Lung microvascular endothelial cell (primary cell): ENCODE measurements at regions not wholly inside any gene's neighbourhood (a gene's known extent, or its start where the extent isn't known, plus 50 kb on each side); places are given as distances from the start of the nearest gene placed in this dataset.
"Not testable (repeated sequence)": the region's sequence is repeated elsewhere in the genome, so short reads cannot be mapped to it uniquely, and the experiment has no call there.

Source experiments
- DNase-seq, 2 donors: peaks; one replicate each; pipeline versions ENCODE4 v3.0.0 to v3.0.0-alpha.2; 2010; ENCODE audit warnings: low read depth in 2 of 2

GRCh38 chr18:1658908-1659566 lies 754.4 kb downstream of the ADCYAP1 start:
- no peak for DNase-seq

GRCh38 chr18:1663879-1664705 lies 759.4 kb downstream of the ADCYAP1 start:
- peak; percentile 28 to 38 for DNase-seq

GRCh38 chr18:1665079-1665478 lies 760.4 kb downstream of the ADCYAP1 start:
- DNase-seq: no peak

GRCh38 chr18:1668279-1668678 lies 763.6 kb downstream of the ADCYAP1 start:
- no peak for DNase-seq

DNA sequence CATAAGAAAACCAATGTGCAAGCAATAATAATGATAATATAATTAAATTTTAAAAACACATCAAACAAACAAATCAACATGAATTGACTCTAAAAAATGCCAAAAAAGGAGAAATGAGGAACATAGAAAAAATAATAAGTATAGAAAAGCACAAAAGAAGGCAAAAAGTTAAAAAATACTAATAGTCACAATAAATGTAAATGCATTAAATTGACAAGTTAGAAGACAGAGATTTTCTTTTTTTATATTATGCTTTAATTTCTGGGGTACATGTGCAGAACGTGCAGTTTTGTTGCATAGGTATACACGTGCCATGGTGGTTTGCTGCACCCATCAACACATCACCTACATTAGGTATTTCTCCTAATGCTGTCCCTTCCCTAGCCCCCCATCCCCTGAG lies 767.0 kb downstream of the ADCYAP1 start:
- DNase-seq: not testable (repeated sequence)

- DNase-seq: no peak
Measured at GRCh38 chr18:1676387-1676786, 771.7 kb downstream of the ADCYAP1 start.

DNA sequence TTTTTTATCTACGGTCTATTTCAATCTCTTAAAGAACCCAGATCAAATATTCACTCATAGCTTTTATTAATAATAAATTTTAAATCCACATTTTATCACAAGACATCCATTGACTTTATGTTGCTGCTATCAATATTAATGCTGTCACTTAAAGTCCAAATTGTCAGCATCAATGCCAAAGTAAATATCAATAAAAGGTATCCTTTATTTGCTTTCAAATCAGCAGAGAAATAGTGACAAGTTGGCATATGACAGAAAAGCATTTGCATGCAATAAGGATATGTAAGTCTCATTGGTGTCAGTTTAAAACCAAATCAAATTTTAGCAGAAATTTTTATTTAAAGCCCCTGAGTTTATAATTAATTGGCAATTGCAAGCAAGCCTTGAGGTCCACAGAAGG lies 775.4 kb downstream of the ADCYAP1 start:
- no peak for DNase-seq

GRCh38 chr18:1691863-1692262 lies 787.2 kb downstream of the ADCYAP1 start:
- no peak for DNase-seq

DNA sequence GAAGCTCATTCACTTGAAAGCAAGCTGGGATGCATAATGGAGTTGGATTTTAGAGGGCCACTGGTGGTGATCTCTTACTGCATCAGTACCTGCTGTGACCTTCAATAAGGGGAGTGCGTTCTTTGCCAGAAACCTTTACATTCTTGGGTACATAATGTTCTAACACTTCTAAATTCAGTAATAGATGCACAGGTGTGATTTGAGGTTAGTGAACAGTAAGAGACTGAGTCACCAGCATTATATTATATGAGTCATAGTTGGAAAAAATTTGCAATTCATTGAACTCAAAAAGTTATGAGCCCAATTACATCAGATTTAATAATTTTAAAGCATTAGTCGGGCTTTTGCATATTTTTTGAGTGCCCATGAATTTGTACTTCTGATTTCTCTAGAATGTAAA lies 803.3 kb downstream of the ADCYAP1 start:
- no peak for DNase-seq

GRCh38 chr18:1710114-1710513 lies 805.4 kb downstream of the ADCYAP1 start:
- DNase-seq: no peak

DNA sequence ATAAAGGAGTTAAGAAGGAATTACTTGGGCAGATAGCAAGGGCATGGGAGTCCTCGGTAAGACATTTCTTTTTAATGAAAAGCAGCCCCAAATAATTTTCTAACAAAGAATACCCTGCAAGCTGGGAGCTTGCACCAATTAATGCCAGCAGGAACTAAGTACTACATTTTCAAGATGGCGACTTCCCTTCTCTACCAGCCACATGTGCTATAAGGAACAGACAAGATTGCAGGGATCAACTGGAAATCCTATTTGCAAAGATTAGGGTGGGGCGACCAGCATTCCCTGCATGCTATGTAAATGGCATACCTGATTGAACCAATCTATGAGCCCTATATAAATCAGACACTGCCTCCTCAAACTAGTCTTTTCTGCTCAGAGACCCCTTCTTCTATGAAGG lies 827.5 kb downstream of the ADCYAP1 start:
- DNase-seq: no peak

GRCh38 chr18:1746131-1746530 lies 825.2 kb downstream of the METTL4 start:
- DNase-seq: no peak

DNA sequence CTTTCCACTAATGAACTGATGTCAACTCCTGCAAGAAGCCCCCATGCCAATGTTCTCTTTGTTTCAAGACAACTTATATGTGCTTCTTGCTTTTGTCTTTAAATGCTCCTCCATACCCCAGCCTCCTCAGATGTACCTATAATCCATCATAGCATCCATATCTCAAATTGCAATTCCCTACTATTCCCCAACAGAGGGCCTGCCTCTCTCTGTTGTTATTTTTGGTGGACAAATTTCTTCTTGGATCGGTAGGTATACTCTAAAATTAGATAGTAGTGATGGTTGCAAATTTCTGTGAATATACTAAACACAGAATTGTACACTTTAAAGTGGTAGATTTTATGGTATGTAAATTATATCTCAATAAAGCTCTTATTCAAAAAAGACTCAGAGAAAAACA lies 820.1 kb downstream of the METTL4 start:
- DNase-seq: no peak

DNA sequence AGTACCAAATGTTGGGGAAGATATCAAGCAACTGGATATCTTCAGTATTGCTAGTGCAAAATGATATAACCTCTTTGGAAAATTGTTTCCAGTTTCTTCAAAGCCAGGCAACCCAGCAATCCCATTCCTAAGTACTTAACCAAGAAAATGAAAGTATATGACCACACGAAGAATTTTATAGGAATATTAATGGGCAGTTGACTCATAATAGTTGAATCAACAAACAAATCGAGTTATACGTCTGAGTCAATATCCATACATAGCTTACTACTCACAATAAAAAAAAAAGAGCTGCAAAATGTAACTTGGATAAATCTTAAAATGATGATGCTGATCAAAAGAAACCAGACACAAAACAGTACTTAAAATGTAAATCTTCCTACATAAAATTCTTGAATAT lies 810.4 kb downstream of the METTL4 start:
- no peak for DNase-seq

DNA sequence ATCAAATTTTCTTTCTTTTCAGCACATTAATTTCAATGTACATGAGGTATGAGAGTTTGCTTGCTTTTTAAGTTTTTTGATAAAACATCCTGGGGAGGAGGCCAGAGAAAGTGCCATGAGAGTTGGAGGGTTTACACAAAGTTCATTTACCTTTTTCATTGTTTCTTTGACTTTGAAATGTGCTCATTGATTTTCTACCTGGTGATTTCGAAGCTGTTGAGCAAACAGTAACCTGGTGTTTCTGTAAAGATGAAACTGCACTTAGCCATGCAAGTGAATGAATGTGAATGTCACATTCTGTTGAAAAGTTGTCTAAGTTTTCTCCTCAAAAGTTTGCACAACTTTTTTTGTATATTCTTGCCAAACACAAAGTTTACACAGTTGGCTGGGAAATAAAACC lies 797.0 kb downstream of the METTL4 start:
- DNase-seq: no peak

GRCh38 chr18:1777843-1778242 lies 793.5 kb downstream of the METTL4 start:
- DNase-seq: no peak

DNA sequence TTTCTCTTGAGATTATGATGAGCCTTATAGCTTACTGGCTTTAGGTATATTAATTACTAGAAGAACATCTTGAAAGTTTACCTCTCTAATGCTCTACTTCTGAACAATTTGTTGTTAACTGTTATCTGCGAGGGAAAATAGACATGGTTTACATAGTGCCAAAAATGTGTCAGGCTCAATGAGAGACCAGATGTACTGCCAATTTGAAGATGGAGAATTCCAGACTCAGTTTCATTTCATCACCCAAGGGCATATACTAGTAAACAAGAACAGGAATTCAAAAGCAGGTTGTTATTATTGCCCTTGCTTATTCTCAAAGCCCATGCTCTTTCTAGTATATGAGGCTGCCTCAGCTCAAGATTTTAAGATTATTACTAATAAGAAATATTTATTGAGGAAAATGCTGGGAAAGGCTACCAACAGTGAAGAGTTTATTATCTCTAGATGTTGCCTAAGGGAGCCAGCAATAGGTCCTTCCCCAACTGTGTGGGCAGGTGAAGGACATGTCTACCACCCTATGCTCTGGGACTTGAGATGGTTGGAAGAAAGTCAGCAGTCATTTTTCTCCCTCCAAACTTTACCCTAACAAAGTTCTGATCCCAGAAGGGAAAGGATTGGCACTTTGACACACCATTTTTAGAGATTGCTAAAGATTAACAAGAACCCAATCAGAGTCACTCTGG lies 792.7 kb downstream of the METTL4 start:
- DNase-seq: no peak

DNA sequence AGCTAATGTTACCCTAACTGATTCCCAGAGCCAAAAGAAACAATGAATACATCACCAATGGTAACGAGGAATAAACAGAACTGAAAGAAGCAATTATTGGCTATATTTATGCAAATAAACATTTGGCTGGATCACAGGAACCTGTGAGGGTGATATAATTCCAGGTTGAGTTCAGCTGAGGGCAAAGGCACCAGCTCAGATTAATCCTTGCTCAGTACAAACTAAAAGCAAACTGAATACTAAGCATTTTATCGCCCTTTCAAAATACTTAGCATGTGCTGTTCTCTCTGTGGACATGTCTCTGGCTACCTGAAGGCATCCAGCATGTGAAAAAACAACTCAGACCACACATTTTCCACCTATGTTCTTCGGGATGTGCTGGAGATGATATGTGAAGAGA lies 791.7 kb downstream of the METTL4 start:
- no peak for DNase-seq

- DNase-seq: no peak
Measured at GRCh38 chr18:1784113-1784512, 787.2 kb downstream of the METTL4 start.

- DNase-seq: not testable (repeated sequence)
Measured at GRCh38 chr18:1785980-1786379, 785.3 kb downstream of the METTL4 start.

DNA sequence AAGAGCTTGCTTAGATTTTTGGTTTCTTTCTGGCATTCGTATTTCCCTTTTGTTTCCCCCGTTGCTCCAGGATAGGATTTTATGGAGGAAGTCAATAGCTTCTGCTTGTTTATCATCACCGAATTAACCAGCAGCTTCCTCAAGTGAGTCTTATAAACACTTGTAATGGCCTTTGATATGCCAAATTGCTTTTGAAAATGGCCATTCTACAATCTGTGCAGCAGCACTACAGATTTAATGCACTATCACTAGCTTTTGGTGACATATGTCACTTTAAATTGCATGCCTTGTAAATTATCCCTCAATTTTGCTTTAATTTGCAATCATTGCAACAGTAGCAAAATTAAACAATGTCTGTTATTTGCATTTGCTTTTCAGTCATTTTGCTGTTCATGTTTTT lies 774.7 kb downstream of the METTL4 start:
- DNase-seq: no peak

GRCh38 chr18:1797235-1797634 lies 774.1 kb downstream of the METTL4 start:
- no peak for DNase-seq

GRCh38 chr18:1805521-1805920 lies 765.8 kb downstream of the METTL4 start:
- DNase-seq: no peak
